ENCODE measurements at regions not wholly inside any gene's neighbourhood (a gene's known extent, or its start where the extent isn't known, plus 50 kb on each side); places are given as distances from the start of the nearest gene placed in this dataset.

DNA sequence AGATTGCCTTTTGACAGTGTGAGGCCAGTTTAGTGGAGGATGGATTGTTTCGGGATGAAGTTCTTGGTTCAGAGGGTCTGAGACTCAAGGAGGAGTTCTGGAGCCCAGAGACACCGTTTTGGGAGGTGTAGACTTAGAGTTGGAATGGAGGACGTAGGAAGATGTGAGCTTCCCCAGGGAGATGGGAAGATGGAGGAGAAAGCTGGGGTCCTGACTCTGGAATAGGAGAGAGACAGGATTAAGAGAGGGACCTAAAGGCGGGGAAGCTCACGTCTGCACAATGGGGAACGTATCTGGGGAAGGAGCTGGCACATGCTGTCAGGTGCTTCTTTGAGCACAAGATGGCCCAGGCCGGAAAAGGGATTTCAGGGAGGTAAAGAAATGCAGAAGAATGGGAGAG, 71.3 kb upstream of the CLDN5 start:
- WGBS (ENCODE audit: insufficient coverage): 86% methylated on average over 7 of the region's 7 CpGs
- no peak overlapping the region for H3K4me3 ChIP-seq (ENCODE audit: low read length)
- H3K27me3 ChIP-seq (ENCODE audit: control insufficient read depth, insufficient read depth, low read length): no peaks in the 10 kb centered on the region
- H3K9me3 Mint-ChIP-seq: no peaks in the 10 kb centered on the region
- intact Hi-C loops (cut with micrococcal nuclease): no loop called here
- DNase-seq (no peak), ATAC-seq (no peak)
- H3K9me3 ChIP-seq (ENCODE audit: control insufficient read depth, insufficient read depth, low read length): no peaks in the 10 kb centered on the region
- TF ChIP-seq, protein P1, sequence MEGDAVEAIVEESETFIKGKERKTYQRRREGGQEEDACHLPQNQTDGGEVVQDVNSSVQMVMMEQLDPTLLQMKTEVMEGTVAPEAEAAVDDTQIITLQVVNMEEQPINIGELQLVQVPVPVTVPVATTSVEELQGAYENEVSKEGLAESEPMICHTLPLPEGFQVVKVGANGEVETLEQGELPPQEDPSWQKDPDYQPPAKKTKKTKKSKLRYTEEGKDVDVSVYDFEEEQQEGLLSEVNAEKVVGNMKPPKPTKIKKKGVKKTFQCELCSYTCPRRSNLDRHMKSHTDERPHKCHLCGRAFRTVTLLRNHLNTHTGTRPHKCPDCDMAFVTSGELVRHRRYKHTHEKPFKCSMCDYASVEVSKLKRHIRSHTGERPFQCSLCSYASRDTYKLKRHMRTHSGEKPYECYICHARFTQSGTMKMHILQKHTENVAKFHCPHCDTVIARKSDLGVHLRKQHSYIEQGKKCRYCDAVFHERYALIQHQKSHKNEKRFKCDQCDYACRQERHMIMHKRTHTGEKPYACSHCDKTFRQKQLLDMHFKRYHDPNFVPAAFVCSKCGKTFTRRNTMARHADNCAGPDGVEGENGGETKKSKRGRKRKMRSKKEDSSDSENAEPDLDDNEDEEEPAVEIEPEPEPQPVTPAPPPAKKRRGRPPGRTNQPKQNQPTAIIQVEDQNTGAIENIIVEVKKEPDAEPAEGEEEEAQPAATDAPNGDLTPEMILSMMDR (IDR thresholded peaks at IDR 0.05): no peak
- H3K27ac Mint-ChIP-seq: no peak overlapping the region
- peaks cover 13% of the 10 kb centered on the region for H3K4me1 ChIP-seq (ENCODE audit: control insufficient read depth, insufficient read depth, low read length)
- no peaks in the 10 kb centered on the region for H3K27me3 Mint-ChIP-seq (ENCODE audit: low read depth in 2 of 2)
- no peaks in the 10 kb centered on the region for H3K36me3 Mint-ChIP-seq
- H3K36me3 ChIP-seq (ENCODE audit: control insufficient read depth, insufficient read depth, low read length): no peaks in the 10 kb centered on the region
- no peak overlapping the region for H3K4me3 Mint-ChIP-seq
- H3K4me1 Mint-ChIP-seq: peaks cover 0 to 3% of the 10 kb centered on the region in 2 donors
- H3K27ac ChIP-seq (ENCODE audit: low read length): no peak overlapping the region

DNA sequence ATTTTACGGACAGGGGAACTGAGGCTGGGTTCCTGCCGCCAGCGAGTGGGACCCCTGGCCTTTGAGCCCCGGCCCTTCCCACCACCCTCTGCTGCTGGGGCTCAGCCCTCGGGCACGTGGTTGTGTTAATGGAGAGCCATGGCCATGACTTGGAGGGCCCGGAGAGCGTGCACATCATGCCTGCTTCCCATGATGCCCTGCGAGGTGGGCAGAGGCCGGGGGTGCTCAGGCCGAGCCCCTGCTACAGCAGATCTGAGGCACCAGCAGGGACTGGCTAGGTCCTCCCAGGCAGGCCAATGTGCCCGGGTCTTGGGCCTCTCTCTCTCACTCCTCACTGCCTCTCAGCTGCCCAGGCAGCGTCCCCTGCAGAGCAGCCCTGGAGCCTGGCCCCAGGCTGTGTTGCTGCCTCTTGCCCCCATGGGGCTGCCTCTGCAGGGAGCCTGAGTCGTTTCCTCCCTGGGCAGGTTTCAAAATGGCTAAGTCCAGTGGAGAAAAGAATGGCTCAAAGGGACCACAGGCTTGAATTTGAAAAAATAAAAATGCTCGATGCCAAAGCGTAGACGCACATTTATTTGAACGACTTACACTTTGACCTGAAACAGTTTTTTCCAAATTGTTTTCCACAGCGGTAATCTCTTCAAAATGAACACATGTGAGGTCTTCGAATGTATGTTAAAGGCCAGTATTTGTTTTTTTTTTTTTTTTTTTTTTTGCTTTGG, 72.6 kb upstream of the CLDN5 start:
- H3K9me3 ChIP-seq (ENCODE audit: control insufficient read depth, insufficient read depth, low read length): no peaks in the 10 kb centered on the region
- H3K36me3 Mint-ChIP-seq: no peaks in the 10 kb centered on the region
- peaks cover 0 to 3% of the 10 kb centered on the region in 2 donors for H3K27me3 Mint-ChIP-seq (ENCODE audit: low read depth in 2 of 2)
- H3K4me1 ChIP-seq (ENCODE audit: control insufficient read depth, insufficient read depth, low read length): peaks cover 13% of the 10 kb centered on the region
- no peak overlapping the region for H3K4me3 Mint-ChIP-seq
- intact Hi-C loops (cut with micrococcal nuclease): no loop called here
- H3K27ac ChIP-seq (ENCODE audit: low read length): no peak overlapping the region
- TF ChIP-seq, protein P1 (IDR thresholded peaks at IDR 0.05): no peak
- no peaks in the 10 kb centered on the region for H3K9me3 Mint-ChIP-seq
- WGBS (ENCODE audit: insufficient coverage): 83% methylated on average over 20 of the region's 20 CpGs
- H3K27me3 ChIP-seq (ENCODE audit: control insufficient read depth, insufficient read depth, low read length): no peaks in the 10 kb centered on the region
- ATAC-seq: no peak
- peaks cover 0 to 3% of the 10 kb centered on the region in 2 donors for H3K4me1 Mint-ChIP-seq
- peak in 1 of 2 donors; percentile 30 for DNase-seq
- H3K4me3 ChIP-seq (ENCODE audit: low read length): no peak overlapping the region
- H3K36me3 ChIP-seq (ENCODE audit: control insufficient read depth, insufficient read depth, low read length): no peaks in the 10 kb centered on the region
- no peak overlapping the region for H3K27ac Mint-ChIP-seq

DNA sequence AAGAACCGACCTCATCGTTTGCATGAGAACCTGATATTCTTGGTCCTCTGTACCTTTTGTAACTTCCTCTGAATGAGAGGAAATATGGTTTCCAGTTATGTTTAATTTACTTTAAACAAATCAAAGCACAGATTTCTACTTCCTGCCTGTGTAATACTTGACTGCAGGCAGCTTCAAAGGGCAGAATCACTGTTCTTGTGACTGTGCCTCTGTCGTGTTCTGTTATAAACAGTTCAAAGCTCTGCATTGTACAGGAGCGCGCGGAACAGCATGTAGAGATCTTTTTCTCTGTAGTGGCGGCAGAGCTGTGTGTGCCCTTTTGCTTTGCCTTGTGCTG, 73.2 kb upstream of the CLDN5 start:
- Histone ChIP-seq H3K4me1 (ENCODE audit: control insufficient read depth, insufficient read depth, low read length) (peaks cover 13% of the 10 kb centered on the region), H3K27me3 (ENCODE audit: control insufficient read depth, insufficient read depth, low read length) (no peaks in the 10 kb centered on the region), H3K36me3 (ENCODE audit: control insufficient read depth, insufficient read depth, low read length) (no peaks in the 10 kb centered on the region), H3K27ac (ENCODE audit: low read length) (no peak overlapping the region), H3K9me3 (ENCODE audit: control insufficient read depth, insufficient read depth, low read length) (no peaks in the 10 kb centered on the region), H3K4me3 (ENCODE audit: low read length) (no peak overlapping the region)
- Mint-ChIP-seq H3K4me1 (peaks cover 0 to 3% of the 10 kb centered on the region in 2 donors), H3K36me3 (no peaks in the 10 kb centered on the region), H3K27ac (no peak overlapping the region), H3K4me3 (no peak overlapping the region), H3K27me3 (ENCODE audit: low read depth in 2 of 2) (peaks cover 0 to 3% of the 10 kb centered on the region in 2 donors), H3K9me3 (no peaks in the 10 kb centered on the region)
- WGBS (ENCODE audit: insufficient coverage): 62% methylated on average over 5 of the region's 7 CpGs
- peak in 1 of 2 donors; percentile 81 for DNase-seq
- ATAC-seq: peak in 1 of 3 donors; percentile 45
- TF ChIP-seq, protein P1 (IDR thresholded peaks at IDR 0.05): no peak
- intact Hi-C loops (cut with micrococcal nuclease): no loop called here

Data from natural killer cell (primary cell).